ENCODE measurements at regions not wholly inside any gene's neighbourhood (a gene's known extent, or its start where the extent isn't known, plus 50 kb on each side); places are given as distances from the start of the nearest gene placed in this dataset.

GRCh38 chr7:134367956-134368749 lies 51.4 kb upstream of the SLC35B4 start:
- TF ChIP-seq POLR2A (IDR thresholded peaks at IDR 0.05) = no peak
- TF ChIP-seq CTCF (IDR thresholded peaks at IDR 0.05) = no peak

Data from sigmoid colon (tissue), 3 donors.